Hematopoietic multipotent progenitor cell treated with erythropoietin and hydrocortisone succinate and interleukin-3 and kit ligand, for 6 days (in vitro differentiated cells): ENCODE measurements at regions not wholly inside any gene's neighbourhood (a gene's known extent, or its start where the extent isn't known, plus 50 kb on each side); places are given as distances from the start of the nearest gene placed in this dataset.
"Not testable (repeated sequence)": the region's sequence is repeated elsewhere in the genome, so short reads cannot be mapped to it uniquely, and the experiment has no call there.

Experiments
- DNase-seq: peaks from one replicate; pipeline ENCODE4 v3.0.0-alpha.2; 2015

DNA sequence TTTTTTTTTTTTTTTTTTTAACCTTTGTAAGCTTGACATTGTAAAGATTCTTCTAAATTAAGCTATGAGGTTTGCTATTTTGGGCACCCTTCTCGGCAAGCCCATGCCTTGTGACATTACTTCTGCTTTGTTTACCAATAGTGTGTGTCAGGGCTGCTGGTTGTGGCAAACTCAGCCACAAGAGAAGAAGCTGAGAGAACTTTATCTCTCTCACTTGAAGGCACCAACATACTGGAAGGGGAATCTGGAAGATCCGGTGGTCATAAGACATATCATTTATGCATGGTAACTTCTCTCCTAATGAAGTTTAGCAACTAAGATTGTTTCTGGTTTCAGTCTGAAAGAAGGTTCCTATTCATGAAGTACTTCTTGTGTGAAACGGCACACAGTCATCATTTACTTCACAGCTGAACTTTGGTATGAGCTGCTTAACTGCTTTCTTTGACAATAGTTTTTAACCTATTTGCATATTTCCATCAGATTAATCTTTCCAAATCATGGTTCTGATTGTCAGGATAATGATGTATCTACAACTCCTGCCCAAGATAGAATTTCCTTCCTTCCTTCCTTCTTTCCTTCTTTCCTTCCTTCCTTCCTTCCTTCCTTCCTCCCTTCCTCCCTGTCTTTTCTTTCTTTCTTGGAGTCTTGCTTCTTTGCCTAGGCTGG, 189.3 kb downstream of the NFKBIZ start:
- no peak for DNase-seq

DNA sequence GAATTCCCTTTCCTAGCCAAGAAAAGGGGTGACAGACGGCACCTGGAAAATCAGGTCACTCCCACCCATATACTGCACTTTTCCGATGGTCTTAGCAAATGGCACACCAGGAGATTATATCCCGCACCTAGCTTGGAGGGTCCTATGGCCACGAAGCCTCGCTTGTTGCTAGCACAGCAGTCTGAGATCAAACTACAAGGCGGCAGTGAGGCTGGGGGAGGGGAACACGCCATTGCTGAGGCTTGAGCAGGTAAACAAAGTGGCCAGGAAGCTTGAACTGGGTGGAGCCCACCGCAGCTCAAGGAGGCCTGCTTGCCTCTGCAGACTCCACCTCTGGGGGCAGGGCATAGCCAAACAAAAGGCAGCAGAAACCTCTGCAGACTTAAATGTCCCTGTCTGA, 190.8 kb downstream of the NFKBIZ start:
- DNase-seq: not testable (repeated sequence)

DNA sequence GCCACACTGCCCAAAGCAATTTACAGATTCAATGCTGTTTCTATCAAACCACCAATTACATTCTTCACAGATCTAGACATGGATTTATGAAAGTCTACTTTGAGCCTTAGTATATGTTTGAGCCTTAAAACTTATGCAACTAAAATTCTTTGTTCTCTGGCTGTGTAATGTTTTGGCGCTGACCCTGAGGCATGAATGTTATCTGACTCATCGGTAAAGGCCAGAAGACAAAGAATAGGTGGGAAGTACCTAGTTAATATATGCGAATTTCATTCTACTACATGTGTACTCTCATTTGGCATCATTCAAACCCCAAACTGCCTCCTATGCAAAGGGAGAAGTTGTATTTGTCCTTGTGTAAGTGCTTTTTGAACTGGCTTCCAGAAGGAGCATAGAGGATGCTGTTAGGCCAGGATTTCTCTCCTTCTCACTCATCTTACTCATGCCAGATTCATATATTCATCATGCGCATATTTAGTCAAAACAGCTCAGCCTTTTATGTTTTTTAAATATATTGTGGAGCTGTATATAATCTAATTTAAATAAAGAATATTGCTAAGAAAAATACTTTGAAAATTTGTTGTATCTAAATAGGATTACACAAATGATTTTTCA, 204.2 kb downstream of the NFKBIZ start:
- no peak for DNase-seq

DNA sequence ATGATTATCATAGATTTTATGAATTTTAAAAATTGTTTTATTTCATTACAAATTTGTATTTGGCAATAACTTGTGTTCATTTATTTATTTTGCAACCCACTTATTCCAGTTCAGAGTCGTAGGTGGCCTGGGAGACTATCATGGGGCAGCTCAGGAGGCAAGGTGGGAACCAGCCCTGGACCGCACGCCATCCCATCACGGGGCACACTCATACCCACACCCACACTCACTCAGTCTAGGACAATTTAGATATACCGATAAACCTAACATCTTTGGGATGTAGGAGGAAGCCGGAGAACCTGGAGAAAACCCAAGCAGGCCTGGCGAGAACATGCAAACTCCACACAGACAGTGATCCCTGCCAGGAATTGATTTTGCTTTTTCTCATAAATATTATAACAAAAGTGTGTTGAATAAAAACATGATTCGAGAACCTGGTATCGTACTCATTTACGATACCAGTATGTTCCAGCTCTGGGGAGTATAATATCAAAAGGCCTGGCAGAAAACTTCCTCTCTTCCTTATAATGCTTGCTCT, 205.3 kb downstream of the NFKBIZ start:
- DNase-seq: no peak

DNA sequence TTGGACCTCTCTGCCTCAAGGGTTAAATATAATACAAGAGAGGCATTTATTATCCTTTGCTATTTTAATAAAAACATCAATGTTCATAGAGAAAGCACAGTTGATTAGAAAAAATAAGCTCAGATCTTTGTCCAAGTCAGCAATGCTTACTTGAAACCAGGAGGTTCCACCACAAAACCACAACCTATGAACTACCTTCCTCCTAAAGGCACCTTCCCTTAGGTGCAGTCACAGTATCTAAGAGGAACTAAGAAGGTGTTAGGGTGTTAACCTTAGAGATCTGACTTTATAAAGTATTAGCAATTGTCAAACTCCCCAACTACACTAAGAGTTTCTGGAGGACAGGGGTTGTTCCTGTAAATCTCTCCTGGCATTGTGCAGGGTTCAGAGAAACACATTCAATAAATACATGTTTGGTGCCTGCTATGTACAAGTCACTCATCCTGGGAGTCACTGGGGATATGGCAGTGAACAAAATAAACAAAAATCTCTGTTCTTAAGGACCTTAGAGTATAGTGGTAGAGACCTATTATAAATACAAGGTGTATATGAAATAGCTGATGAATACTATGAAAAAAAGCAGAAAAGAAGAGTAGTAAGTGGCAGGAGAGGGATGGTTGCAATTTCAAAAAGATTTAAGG, 208.6 kb downstream of the NFKBIZ start:
- no peak for DNase-seq

DNA sequence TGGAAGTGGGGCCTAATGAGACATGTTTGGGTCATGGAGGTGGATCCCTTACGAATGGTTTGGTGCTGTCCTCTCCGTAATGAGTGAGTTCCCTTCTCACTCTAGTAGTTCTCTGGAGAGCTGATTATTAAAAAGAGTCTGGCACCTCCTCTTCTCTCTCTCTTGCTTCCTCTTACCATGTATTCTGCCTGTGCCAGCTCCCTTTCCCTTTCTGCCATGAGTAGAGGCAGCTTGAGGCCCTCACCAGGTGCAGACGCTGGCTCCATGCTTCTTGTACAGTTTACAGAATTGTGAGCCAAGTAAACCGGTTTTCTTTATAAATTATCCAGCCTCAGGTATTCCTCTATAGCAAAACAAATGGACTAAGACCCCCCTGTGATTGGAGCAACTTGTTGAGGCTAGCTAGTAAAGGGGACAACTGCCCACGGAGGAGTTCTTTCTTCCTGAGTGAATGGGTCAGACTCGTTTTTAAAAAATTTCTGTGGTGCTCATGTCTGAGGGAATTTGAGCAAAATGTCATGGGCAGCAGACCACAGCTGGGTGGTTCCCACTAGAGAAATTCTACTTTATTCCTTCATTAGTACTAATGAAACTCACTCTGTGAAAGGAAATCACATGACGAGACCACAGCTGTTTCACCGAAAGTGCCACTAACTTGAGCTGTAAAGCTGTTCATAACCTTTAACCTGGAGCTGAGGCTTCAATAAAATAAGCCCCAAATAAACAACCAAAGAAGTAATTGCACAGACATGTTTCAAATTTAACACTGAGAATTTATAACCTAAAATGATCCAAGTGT, 210.0 kb downstream of the NFKBIZ start:
- no peak for DNase-seq

DNA sequence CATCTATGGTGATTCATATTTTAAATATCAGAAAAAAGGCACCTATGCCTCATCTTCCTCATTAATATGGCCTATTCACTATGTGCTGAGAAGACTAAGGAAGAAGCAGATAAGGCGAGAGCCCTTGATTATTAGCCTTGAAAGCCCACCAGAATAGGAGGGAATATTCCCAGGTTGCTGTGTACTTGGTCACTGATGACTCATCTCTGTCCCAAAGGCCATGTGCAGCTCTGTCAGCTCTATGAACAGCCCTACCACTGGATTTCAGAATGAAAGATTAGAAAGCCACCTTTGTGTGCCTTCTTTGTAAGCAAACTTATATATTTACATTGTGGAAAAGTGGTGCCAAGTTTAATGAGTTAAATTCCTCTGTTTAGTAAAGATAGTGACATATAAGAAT, 211.5 kb downstream of the NFKBIZ start:
- no peak for DNase-seq

DNA sequence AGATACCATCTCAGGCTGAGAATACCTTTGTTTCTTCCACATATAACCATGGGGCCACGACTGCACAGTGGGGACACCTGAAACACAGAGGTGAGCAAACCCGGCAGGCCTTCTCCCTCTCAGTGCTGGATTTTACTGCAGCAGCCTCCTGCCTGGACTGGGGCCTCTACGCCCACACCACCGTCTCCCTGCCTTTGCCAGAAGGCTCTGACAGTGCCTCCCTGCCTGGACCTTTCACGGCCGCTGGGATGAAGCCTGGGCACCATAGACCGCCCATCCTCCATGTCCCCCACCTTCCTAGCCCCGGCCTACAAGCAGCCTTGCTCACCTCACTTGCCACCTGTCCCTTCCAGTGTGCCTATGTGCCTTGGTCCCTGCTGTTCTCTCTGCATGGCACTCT, 214.3 kb downstream of the NFKBIZ start:
- no peak for DNase-seq

DNA sequence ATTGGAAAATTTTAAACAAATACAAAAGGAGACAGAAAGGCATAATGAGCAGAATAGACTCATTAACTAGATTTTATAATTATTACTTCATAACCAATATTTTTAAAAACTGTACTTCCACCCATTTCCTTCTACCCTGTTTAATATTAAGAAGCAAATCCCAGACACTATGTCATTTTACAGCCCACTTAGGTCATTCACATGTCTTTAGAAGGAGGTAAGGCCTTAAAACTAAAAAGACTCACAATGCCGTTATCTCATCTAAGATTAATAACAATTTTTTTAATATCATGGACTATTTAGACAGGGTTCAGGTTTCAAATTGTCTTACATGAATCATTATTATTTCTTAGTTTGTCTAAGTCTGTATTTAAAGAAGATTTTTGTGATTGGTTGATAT, 217.2 kb downstream of the NFKBIZ start:
- no peak for DNase-seq

DNA sequence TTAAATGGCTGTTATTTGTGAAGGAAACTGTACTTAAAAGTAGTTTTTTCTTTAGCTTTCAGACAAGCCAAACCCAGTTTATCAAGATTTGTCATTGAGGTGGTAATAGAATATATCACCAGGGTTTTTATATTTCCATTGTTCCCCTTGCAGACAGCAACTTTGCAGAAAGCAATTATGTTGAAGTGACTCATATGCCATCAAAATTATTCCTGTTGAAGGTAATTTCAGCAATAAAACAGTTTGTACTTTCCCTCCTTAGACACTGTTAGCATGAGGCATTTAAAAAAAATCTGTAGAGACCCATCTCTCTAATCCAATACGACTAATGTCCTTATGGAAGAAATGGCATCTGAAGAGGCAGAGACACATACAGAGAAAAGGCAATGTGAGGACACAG, 219.0 kb downstream of the NFKBIZ start:
- DNase-seq: no peak

DNA sequence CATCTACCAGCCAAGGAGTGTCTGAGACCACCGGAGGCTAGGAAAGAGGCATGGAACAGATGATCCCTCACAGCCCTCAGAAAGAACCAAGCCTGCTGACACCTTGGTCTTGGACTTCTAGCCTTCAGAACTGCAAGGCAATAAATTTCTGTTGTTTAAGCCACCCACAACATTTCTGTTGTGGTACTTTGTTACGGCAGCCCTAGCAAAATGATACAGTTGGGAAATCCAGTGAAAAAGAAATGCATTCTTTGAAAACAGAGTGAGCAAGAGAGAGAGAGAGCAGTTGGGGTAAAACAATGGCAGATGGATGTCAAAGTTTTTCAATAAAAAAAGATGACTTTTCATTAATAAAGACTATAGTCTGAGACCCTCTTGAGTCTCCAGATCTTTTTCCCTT, 219.4 kb downstream of the NFKBIZ start:
- DNase-seq: no peak

DNA sequence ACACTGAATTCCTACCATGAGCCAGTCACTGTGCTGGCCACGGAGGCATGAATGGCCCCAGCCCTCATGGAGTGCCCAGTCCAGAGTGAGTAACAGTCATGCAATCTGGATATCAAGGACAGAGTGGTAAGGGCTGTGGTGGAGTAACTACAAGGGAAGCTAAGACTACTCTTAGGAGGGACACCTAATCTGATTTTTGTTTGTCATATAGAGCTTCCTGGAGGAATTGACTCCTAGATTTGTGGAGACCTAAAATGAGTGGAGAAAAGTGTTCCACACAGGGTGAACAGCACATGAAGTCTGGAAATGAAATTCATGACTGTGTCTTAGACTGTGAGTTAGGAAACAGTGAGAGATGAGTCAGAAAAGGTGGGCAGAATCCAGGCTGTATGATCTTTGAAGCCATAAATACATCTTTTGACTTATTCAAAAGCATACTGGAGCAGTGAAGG, 219.9 kb downstream of the NFKBIZ start:
- no peak for DNase-seq

DNA sequence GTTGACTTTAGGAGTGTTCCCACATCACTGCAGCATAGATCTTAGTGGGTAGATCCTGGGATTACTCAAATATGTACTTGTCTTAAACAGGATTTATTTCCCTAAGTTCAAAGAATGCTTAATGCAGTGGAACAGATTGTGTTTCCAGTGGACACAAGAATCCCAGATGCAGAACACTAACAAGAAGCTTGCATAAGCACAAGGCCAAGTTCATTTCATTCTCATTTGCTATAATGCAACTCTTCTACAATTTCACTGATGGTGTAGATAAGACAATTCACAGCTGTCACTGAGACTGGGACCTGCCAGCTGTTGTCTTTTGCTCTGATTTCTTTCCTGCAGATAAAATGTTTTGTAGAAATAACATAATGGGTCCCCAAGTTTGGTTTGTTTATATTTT, 225.6 kb downstream of the NFKBIZ start:
- no peak for DNase-seq

DNA sequence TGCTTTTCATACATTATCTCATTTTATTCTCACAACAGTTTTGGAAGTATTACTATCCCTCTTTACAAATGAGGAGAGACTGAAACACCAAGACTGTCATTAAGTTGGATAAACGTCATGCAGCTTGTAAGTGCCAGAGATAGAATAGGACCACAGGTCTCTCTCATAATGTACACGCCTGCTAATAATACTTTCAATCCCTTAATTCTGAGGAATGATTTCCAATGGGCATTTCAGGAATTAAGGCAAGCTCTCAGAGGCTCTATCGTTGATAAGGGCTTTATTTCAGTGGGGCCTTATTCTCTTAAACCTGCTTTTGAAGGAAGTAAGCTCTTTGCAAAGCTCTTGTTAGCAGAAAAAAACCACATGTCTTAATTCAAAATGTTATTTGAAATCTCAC, 229.1 kb downstream of the NFKBIZ start:
- DNase-seq: no peak

DNA sequence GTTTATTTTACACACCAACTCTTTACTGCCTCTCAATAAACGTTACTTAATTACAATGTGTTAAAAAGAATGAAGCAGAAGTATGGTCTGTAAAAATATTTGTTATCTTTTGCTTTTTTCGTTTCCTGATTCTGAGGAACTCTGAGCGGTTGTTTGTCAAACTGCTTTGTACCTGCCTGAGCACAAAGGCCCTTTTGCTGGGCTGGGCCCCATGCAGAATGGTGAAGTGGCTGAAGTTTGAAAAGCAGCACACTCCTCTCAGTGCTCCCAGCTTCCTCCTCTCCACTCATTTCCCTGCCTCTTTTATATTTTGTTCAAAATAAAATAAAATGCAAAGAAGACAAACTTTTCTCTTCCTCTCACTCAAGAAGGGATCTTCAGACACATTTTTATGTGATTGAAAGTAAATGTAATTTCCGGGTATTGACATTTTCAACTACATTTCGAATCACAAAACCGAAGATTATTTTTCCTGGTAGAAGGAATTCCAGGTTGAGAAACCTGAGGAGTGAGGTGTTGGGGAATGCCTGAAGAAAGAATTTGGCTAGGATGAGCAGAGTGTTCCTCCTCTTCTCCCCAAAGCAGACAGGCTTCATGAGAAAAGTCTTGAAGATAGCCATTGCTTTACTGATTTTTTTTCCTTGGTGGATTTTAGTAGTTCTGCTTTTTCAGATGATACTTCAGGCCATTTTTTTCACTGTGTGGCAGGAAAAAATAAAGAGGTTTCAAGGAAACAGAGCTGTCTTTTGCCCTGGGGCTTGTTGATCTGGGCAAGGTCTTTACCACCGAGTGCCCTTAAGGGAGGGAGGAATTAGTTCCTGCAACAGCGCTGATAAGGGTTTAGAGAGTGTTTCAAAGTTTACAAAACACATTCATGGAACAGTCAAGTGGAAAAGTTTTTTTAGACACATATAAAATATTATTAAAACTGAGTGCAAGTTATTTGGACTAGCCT, 229.8 kb downstream of the NFKBIZ start:
- peak; percentile 80 for DNase-seq

DNA sequence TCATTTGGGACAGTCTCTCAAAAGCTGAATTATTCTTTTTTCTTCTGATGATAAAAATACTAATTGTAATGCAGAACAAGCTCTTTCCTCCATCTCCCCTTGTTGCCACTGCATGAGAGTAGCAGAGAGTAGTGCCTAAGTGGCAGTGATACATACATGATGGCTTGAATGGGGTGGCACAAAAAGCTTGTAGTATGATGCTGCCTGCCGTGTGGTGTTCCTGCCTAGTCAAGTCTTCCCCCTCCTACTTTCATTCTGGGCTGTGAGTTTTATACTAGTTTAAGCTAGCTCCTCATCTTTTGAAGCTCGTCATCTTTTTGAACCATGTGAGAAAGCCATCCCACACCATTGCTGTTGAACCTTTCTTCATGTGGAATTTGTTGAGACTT, 230.5 kb downstream of the NFKBIZ start:
- DNase-seq: no peak

DNA sequence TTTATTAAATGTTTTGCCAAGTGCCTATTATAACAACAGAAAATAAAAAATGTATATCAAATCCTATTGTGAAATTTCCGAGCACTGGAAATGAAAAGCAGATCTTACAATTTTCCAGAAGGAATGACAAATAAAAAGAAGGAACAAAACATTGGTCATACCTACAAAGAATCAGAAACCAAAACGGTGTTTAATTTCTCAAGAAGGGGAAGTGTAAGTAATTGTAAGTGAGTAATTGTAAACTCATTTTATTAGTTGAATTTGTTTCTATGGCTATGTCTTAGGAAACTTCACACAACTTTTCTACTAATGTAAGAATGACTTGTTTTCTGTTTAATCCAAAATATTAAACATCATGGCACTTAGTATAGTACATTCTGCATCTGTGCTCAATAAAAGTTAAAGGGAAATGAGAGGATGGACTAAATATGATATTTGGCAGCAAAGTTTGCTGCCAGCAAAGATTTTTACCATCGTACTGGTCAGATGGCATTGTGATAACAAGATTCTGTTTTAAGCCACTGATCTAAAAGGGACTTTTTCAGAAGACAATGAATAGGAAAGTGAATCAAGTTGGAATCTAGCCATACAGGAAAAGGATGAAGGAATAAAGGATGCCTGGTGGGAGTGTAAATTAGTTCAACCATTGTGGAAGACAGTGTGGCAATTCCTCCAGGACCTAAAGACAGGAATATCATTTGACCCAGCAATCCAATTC, 232.4 kb downstream of the NFKBIZ start:
- DNase-seq: no peak

DNA sequence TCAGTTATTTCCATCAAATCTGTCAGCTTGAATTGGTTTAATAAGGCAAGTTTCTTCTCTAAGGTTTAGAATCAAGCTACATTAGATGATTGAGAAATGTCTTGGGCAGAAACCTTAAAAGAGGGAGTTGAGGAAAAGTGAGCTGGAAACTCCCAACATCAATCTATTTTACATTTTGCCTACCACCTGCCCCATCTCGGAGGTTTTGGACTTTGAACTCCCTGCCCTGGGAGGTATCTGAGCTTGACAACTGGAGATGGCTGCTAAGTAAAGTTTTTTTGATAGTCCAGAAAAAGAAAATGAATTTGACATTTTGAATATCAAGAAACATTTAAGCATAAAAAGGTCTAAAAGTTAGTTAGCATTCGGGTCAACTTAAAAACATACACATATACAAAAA, 234.2 kb downstream of the NFKBIZ start:
- DNase-seq: no peak

DNA sequence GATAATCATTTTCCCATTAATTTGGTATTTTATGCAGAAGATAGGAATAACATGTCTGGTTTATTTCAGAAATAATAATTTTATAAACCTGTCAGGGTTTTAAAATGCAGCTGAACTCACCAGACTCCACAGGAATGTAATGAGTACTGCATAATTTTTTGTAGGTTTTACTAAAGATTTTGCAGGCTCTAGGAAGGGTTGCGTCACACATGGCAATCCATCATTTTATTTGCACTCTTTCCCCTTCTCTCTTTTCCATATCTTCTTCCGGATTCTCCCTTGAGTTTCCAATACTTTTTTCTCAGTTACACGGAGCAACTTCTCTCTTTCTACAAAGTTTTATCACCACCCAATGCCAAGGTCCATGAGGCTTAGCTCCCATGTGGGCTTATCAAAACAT, 234.7 kb downstream of the NFKBIZ start:
- no peak for DNase-seq

DNA sequence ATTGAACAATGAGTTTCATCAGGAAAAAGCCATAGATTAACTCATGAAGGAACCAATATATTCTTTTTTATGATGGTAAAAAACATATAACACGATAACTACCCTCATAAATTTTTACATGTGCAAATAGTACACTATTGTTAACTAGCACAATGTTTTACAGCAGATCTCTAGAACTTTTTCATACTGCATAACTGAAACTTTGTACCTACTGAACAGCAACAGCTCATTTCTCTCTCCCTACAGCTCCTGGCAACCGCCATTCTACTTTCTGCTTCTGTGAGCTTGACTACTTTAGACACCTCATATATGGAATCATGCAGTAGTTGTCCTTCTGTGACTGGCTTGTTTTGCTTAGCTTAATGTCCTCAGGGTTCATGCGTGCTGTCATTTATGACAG, 235.4 kb downstream of the NFKBIZ start:
- no peak for DNase-seq

DNA sequence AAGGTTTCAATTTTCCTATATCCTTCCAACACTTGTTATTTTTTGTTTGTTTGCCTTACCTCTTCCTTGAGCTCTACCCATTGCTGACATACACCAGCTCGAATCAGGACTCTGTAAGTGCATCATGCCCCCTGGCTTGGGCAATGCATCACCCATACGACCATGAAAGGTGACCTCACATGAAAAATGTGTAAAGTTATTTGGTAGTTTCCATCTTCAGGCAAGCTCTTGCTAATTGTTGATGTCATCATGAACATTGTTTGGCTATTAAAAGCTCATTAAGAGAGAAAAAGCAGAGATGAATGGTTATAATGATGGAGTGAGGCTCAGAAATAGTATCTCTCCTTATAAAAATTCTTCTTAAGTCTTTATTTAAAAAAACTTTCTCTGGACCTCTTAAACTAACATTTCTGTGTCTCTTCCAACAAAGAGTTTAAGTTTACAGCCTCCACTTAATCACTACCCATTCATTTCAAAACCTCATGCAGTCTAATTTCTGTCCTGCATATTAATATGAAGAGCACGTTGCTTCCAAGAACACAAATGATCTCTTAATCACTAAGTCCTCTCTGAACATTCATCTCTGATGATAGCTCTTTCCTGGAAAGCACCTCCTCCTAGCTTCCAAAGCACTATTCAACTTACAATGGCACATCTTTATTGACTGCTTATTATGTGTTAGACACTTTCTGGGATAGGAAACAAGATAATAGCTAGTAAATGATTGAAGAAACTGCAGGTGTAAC, 236.3 kb downstream of the NFKBIZ start:
- no peak for DNase-seq
